ENCODE measurements at regions not wholly inside any gene's neighbourhood (a gene's known extent, or its start where the extent isn't known, plus 50 kb on each side); places are given as distances from the start of the nearest gene placed in this dataset.

DNA sequence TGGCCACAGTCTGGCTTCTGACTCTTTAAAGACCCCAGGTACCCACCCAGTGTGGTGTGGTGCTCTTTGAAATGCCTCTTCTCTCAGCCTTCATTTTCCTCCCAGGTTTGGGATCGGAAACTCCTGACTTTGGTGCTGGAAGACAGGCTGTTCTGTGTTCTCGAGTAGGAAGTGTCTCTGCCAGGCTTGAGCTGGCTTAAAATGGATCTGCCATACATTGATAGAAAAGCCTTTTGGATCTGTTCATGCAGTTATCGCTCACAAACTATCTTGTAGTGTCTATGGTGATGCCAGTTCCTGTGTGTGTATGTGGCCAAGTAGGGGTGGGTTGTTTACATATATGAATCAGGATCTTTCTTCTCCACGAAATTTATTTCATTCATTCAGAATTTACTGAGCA, 307.3 kb upstream of the CHD6 start:
- TF ChIP-seq TCF12 (IDR thresholded peaks at IDR 0.05; ENCODE audit: low read depth), result no peak
- TF ChIP-seq, protein P1, sequence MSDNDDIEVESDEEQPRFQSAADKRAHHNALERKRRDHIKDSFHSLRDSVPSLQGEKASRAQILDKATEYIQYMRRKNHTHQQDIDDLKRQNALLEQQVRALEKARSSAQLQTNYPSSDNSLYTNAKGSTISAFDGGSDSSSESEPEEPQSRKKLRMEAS (IDR thresholded peaks at IDR 0.05), result no peak
- no peak for TF ChIP-seq EP300 (IDR thresholded peaks at IDR 0.05; ENCODE audit: borderline replicate concordance)
- no peak for TF ChIP-seq FOXM1 (IDR thresholded peaks at IDR 0.05; ENCODE audit: borderline replicate concordance, low read depth)
- TF ChIP-seq, protein P2, sequence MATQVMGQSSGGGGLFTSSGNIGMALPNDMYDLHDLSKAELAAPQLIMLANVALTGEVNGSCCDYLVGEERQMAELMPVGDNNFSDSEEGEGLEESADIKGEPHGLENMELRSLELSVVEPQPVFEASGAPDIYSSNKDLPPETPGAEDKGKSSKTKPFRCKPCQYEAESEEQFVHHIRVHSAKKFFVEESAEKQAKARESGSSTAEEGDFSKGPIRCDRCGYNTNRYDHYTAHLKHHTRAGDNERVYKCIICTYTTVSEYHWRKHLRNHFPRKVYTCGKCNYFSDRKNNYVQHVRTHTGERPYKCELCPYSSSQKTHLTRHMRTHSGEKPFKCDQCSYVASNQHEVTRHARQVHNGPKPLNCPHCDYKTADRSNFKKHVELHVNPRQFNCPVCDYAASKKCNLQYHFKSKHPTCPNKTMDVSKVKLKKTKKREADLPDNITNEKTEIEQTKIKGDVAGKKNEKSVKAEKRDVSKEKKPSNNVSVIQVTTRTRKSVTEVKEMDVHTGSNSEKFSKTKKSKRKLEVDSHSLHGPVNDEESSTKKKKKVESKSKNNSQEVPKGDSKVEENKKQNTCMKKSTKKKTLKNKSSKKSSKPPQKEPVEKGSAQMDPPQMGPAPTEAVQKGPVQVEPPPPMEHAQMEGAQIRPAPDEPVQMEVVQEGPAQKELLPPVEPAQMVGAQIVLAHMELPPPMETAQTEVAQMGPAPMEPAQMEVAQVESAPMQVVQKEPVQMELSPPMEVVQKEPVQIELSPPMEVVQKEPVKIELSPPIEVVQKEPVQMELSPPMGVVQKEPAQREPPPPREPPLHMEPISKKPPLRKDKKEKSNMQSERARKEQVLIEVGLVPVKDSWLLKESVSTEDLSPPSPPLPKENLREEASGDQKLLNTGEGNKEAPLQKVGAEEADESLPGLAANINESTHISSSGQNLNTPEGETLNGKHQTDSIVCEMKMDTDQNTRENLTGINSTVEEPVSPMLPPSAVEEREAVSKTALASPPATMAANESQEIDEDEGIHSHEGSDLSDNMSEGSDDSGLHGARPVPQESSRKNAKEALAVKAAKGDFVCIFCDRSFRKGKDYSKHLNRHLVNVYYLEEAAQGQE (IDR thresholded peaks at IDR 0.05; ENCODE audit: low read depth), result no peak
- no peak for TF ChIP-seq YY1 (IDR thresholded peaks at IDR 0.05; ENCODE audit: low read depth)
- no peak for TF ChIP-seq TEAD4 (IDR thresholded peaks at IDR 0.05)
- no peak for TF ChIP-seq TAF1 (IDR thresholded peaks at IDR 0.05; ENCODE audit: low read depth)
- no peak for TF ChIP-seq CREB1 (IDR thresholded peaks at IDR 0.05; ENCODE audit: low read depth)
- no peak for TF ChIP-seq RAD21 (IDR thresholded peaks at IDR 0.05; ENCODE audit: low read depth)
- no peak for TF ChIP-seq EGR1 (IDR thresholded peaks at IDR 0.05)
- TF ChIP-seq, protein P3, sequence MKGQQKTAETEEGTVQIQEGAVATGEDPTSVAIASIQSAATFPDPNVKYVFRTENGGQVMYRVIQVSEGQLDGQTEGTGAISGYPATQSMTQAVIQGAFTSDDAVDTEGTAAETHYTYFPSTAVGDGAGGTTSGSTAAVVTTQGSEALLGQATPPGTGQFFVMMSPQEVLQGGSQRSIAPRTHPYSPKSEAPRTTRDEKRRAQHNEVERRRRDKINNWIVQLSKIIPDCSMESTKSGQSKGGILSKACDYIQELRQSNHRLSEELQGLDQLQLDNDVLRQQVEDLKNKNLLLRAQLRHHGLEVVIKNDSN (IDR thresholded peaks at IDR 0.05), result no peak
- TF ChIP-seq ZBTB7A (IDR thresholded peaks at IDR 0.05; ENCODE audit: low read depth), result no peak

DNA sequence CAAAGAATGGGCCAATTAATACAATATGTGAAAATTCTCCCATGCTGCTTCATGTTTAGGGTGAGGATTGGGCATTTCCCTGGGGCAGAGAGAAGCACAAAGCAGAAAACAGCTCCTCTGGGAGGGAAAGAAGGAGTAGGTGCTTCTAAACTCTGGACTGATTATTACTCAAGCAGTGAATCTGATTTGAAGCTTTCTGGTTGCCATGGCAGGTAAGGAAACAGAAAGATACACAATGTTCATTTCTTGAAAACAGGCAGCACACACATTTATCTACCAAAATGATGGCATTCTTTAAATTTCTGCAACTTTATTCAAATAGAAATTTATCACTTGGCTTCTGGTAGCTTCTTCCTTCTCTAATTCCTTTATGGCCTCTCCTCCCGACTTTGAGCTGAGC, 305.4 kb upstream of the CHD6 start:
- TF ChIP-seq TCF12 (IDR thresholded peaks at IDR 0.05; ENCODE audit: low read depth) (no peak), NFIC (IDR thresholded peaks at IDR 0.05) (no peak), CEBPB (IDR thresholded peaks at IDR 0.05) (no peak), CREB1 (IDR thresholded peaks at IDR 0.05; ENCODE audit: low read depth) (no peak), FOXM1 (IDR thresholded peaks at IDR 0.05; ENCODE audit: borderline replicate concordance, low read depth) (no peak), EGR1 (IDR thresholded peaks at IDR 0.05) (no peak), ZBTB7A (IDR thresholded peaks at IDR 0.05; ENCODE audit: low read depth) (no peak), TEAD4 (IDR thresholded peaks at IDR 0.05) (no peak), RAD21 (IDR thresholded peaks at IDR 0.05; ENCODE audit: low read depth) (no peak), TAF1 (IDR thresholded peaks at IDR 0.05; ENCODE audit: low read depth) (no peak), EP300 (IDR thresholded peaks at IDR 0.05; ENCODE audit: borderline replicate concordance) (no peak), YY1 (IDR thresholded peaks at IDR 0.05; ENCODE audit: low read depth) (no peak)
- TF ChIP-seq, protein P1 (IDR thresholded peaks at IDR 0.05), result no peak
- TF ChIP-seq, protein P2 (IDR thresholded peaks at IDR 0.05; ENCODE audit: low read depth), result no peak
- TF ChIP-seq, protein P3 (IDR thresholded peaks at IDR 0.05), result no peak

DNA sequence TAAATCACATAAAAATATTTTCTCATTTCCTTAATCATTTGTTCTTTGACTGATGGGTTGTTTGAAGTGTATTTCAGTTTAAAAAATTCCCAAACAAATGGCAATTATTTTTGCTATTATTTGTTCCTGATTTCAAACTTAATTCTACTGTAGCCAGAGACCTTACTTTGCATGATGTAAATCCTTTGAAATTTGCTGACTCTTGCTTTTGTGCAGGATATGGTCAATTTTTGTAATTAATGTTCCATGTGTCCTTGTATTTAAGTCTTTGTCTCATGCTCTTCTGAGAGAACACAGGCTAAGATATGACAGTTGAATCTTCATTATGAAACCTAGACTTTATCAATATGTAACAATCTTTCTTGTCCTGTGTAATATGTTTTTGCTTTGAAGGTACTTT, 295.0 kb upstream of the CHD6 start:
- no peak for TF ChIP-seq YY1 (IDR thresholded peaks at IDR 0.05; ENCODE audit: low read depth)
- TF ChIP-seq NFIC (IDR thresholded peaks at IDR 0.05), result no peak
- no peak for TF ChIP-seq FOXM1 (IDR thresholded peaks at IDR 0.05; ENCODE audit: borderline replicate concordance, low read depth)
- TF ChIP-seq TCF12 (IDR thresholded peaks at IDR 0.05; ENCODE audit: low read depth), result no peak

DNA sequence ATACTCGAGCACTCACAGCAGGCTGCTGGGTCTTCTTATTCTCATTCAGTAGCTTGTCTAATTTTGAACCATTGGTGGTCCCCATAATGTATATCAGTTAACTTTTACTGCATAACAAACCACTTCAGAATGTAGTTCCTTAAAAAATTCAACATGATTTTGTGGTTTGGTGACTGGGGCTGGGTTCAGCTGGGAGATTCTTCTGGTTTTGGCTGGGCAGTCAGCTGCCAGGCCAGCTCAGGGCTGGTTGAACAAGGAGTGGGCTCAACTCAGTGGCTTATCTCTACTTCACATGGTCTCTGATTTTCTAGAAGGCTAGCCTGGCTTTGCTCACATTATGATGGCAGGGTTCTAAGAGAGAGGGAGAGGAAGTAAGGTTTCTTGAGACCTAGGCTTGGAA, 292.4 kb upstream of the CHD6 start:
- no peak for TF ChIP-seq ZBTB7A (IDR thresholded peaks at IDR 0.05; ENCODE audit: low read depth)
- no peak for TF ChIP-seq CREB1 (IDR thresholded peaks at IDR 0.05; ENCODE audit: low read depth)
- no peak for TF ChIP-seq EGR1 (IDR thresholded peaks at IDR 0.05)
- no peak for TF ChIP-seq RAD21 (IDR thresholded peaks at IDR 0.05; ENCODE audit: low read depth)
- TF ChIP-seq, protein P3 (IDR thresholded peaks at IDR 0.05), result no peak
- TF ChIP-seq, protein P2 (IDR thresholded peaks at IDR 0.05; ENCODE audit: low read depth), result no peak
- no peak for TF ChIP-seq EP300 (IDR thresholded peaks at IDR 0.05; ENCODE audit: borderline replicate concordance)
- TF ChIP-seq FOXM1 (IDR thresholded peaks at IDR 0.05; ENCODE audit: borderline replicate concordance, low read depth), result no peak
- no peak for TF ChIP-seq YY1 (IDR thresholded peaks at IDR 0.05; ENCODE audit: low read depth)
- TF ChIP-seq TAF1 (IDR thresholded peaks at IDR 0.05; ENCODE audit: low read depth), result no peak
- no peak for TF ChIP-seq TEAD4 (IDR thresholded peaks at IDR 0.05)
- TF ChIP-seq CEBPB (IDR thresholded peaks at IDR 0.05), result no peak
- TF ChIP-seq NFIC (IDR thresholded peaks at IDR 0.05), result no peak
- TF ChIP-seq TCF12 (IDR thresholded peaks at IDR 0.05; ENCODE audit: low read depth), result no peak
- TF ChIP-seq, protein P1 (IDR thresholded peaks at IDR 0.05), result no peak
